ENCODE measurements at regions not wholly inside any gene's neighbourhood (a gene's known extent, or its start where the extent isn't known, plus 50 kb on each side); places are given as distances from the start of the nearest gene placed in this dataset.

- Histone ChIP-seq H3K27me3 (ENCODE audit: control insufficient read depth in 1 of 2, insufficient read depth in 2 of 2, low read length in 2 of 2) (no peaks in the 10 kb centered on the region), H3K27ac (ENCODE audit: low read depth in 2 of 2, low read length in 1 of 2) (no peak overlapping the region), H3K9me3 (ENCODE audit: control insufficient read depth in 2 of 2, insufficient read depth in 1 of 2, low read depth in 1 of 2, low read length in 1 of 2) (no peaks in the 10 kb centered on the region), H3K4me3 (ENCODE audit: low read depth in 1 of 2, low read length in 2 of 2) (no peak overlapping the region), H3K4me1 (ENCODE audit: control insufficient read depth in 2 of 2, insufficient read depth in 2 of 2, low read length in 1 of 2) (no peaks in the 10 kb centered on the region), H3K36me3 (ENCODE audit: control insufficient read depth in 2 of 2, insufficient read depth in 2 of 2, low read length in 1 of 2) (no peaks in the 10 kb centered on the region)
- 81 to 88% methylated on average over 1 of the region's 1 CpG for WGBS, 2 donors
Observed at GRCh38 chr18:73452866-73453265, 585.1 kb upstream of the NETO1 start.

DNA sequence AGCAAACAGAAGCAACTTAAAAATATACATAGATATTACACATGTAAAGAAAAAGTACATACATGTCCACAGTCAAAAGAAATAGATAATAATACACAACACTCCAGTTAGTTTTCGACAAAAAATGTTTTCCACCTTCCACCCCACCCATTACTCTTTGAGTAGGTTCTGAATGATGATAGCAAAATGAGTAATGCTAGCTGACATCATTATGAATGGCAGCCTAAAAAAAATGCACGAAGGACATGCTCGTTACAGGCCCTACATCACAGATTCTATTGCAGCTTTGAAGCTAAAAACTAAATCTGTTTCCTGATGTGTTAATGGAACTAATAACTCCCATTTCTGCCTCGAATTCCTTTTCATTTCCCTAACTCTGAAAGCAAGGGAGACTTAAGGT lies 578.7 kb upstream of the NETO1 start:
- Histone ChIP-seq H3K27ac (ENCODE audit: low read depth in 2 of 2, low read length in 1 of 2) (no peak overlapping the region), H3K9me3 (ENCODE audit: control insufficient read depth in 2 of 2, insufficient read depth in 1 of 2, low read depth in 1 of 2, low read length in 1 of 2) (peaks cover 0 to 3% of the 10 kb centered on the region in 2 donors), H3K4me1 (ENCODE audit: control insufficient read depth in 2 of 2, insufficient read depth in 2 of 2, low read length in 1 of 2) (no peaks in the 10 kb centered on the region), H3K27me3 (ENCODE audit: control insufficient read depth in 1 of 2, insufficient read depth in 2 of 2, low read length in 2 of 2) (no peaks in the 10 kb centered on the region), H3K36me3 (ENCODE audit: control insufficient read depth in 2 of 2, insufficient read depth in 2 of 2, low read length in 1 of 2) (no peaks in the 10 kb centered on the region), H3K4me3 (ENCODE audit: low read depth in 1 of 2, low read length in 2 of 2) (no peak overlapping the region)
- WGBS, 2 donors, result 63 to 71% methylated on average over 4 of the region's 4 CpGs

GRCh38 chr18:73431620-73432019 lies 563.8 kb upstream of the NETO1 start:
- Histone ChIP-seq H3K4me1 (ENCODE audit: control insufficient read depth in 2 of 2, insufficient read depth in 2 of 2, low read length in 1 of 2) (no peaks in the 10 kb centered on the region), H3K27ac (ENCODE audit: low read depth in 2 of 2, low read length in 1 of 2) (no peak overlapping the region), H3K4me3 (ENCODE audit: low read depth in 1 of 2, low read length in 2 of 2) (no peak overlapping the region), H3K36me3 (ENCODE audit: control insufficient read depth in 2 of 2, insufficient read depth in 2 of 2, low read length in 1 of 2) (no peaks in the 10 kb centered on the region), H3K9me3 (ENCODE audit: control insufficient read depth in 2 of 2, insufficient read depth in 1 of 2, low read depth in 1 of 2, low read length in 1 of 2) (peaks cover 0 to 3% of the 10 kb centered on the region in 2 donors), H3K27me3 (ENCODE audit: control insufficient read depth in 1 of 2, insufficient read depth in 2 of 2, low read length in 2 of 2) (no peaks in the 10 kb centered on the region)
- WGBS, 2 donors, result 33 to 37% methylated on average over 1 of the region's 1 CpG

GRCh38 chr18:73421010-73421409 lies 553.2 kb upstream of the NETO1 start:
- Histone ChIP-seq H3K9me3 (ENCODE audit: control insufficient read depth in 2 of 2, insufficient read depth in 1 of 2, low read depth in 1 of 2, low read length in 1 of 2) (peaks cover 0 to 3% of the 10 kb centered on the region in 2 donors), H3K4me3 (ENCODE audit: low read depth in 1 of 2, low read length in 2 of 2) (no peak overlapping the region), H3K36me3 (ENCODE audit: control insufficient read depth in 2 of 2, insufficient read depth in 2 of 2, low read length in 1 of 2) (no peaks in the 10 kb centered on the region), H3K4me1 (ENCODE audit: control insufficient read depth in 2 of 2, insufficient read depth in 2 of 2, low read length in 1 of 2) (no peaks in the 10 kb centered on the region), H3K27me3 (ENCODE audit: control insufficient read depth in 1 of 2, insufficient read depth in 2 of 2, low read length in 2 of 2) (no peaks in the 10 kb centered on the region), H3K27ac (ENCODE audit: low read depth in 2 of 2, low read length in 1 of 2) (no peak overlapping the region)

DNA sequence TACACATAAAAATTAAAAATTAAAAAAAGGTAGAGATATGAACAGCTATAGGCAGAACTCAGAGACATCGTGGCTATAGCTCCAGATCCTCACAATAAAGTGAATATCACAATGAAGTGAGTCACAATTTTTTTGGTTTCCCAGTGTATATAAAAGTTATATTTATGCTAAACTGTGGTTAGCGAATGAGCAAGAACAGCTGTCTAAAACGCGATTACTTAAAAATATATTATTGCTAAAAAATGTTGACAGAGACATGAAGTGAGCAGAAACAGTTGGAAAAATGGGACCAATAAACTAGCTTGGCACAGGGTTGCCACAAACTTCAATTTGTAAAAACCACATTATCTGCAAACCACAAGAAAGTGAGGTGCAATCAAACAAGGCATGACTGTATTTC lies 551.7 kb upstream of the NETO1 start:
- Histone ChIP-seq H3K36me3 (ENCODE audit: control insufficient read depth in 2 of 2, insufficient read depth in 2 of 2, low read length in 1 of 2) (no peaks in the 10 kb centered on the region), H3K27me3 (ENCODE audit: control insufficient read depth in 1 of 2, insufficient read depth in 2 of 2, low read length in 2 of 2) (no peaks in the 10 kb centered on the region), H3K4me1 (ENCODE audit: control insufficient read depth in 2 of 2, insufficient read depth in 2 of 2, low read length in 1 of 2) (no peaks in the 10 kb centered on the region), H3K9me3 (ENCODE audit: control insufficient read depth in 2 of 2, insufficient read depth in 1 of 2, low read depth in 1 of 2, low read length in 1 of 2) (peaks cover 0 to 3% of the 10 kb centered on the region in 2 donors), H3K4me3 (ENCODE audit: low read depth in 1 of 2, low read length in 2 of 2) (no peak overlapping the region), H3K27ac (ENCODE audit: low read depth in 2 of 2, low read length in 1 of 2) (no peak overlapping the region)
- 72% methylated on average over 4 of the region's 4 CpGs for WGBS, 2 donors

- Histone ChIP-seq H3K27ac (ENCODE audit: low read depth in 2 of 2, low read length in 1 of 2) (no peak overlapping the region), H3K27me3 (ENCODE audit: control insufficient read depth in 1 of 2, insufficient read depth in 2 of 2, low read length in 2 of 2) (no peaks in the 10 kb centered on the region), H3K9me3 (ENCODE audit: control insufficient read depth in 2 of 2, insufficient read depth in 1 of 2, low read depth in 1 of 2, low read length in 1 of 2) (peaks cover 0 to 3% of the 10 kb centered on the region in 2 donors), H3K36me3 (ENCODE audit: control insufficient read depth in 2 of 2, insufficient read depth in 2 of 2, low read length in 1 of 2) (no peaks in the 10 kb centered on the region), H3K4me3 (ENCODE audit: low read depth in 1 of 2, low read length in 2 of 2) (no peak overlapping the region), H3K4me1 (ENCODE audit: control insufficient read depth in 2 of 2, insufficient read depth in 2 of 2, low read length in 1 of 2) (no peaks in the 10 kb centered on the region)
- 75 to 81% methylated on average over 4 of the region's 4 CpGs for WGBS, 2 donors
Observed at GRCh38 chr18:73414598-73414997, 546.8 kb upstream of the NETO1 start.

GRCh38 chr18:73414069-73414468 lies 546.3 kb upstream of the NETO1 start:
- H3K27ac ChIP-seq (ENCODE audit: low read depth in 2 of 2, low read length in 1 of 2), result no peak overlapping the region
- no peak overlapping the region for H3K4me3 ChIP-seq (ENCODE audit: low read depth in 1 of 2, low read length in 2 of 2)
- H3K36me3 ChIP-seq (ENCODE audit: control insufficient read depth in 2 of 2, insufficient read depth in 2 of 2, low read length in 1 of 2), result no peaks in the 10 kb centered on the region
- no peaks in the 10 kb centered on the region for H3K4me1 ChIP-seq (ENCODE audit: control insufficient read depth in 2 of 2, insufficient read depth in 2 of 2, low read length in 1 of 2)
- no peaks in the 10 kb centered on the region for H3K27me3 ChIP-seq (ENCODE audit: control insufficient read depth in 1 of 2, insufficient read depth in 2 of 2, low read length in 2 of 2)
- whole genome bisulfite sequencing, 2 donors, result 96 to 97% methylated on average over 1 of the region's 1 CpG
- peaks cover 0 to 3% of the 10 kb centered on the region in 2 donors for H3K9me3 ChIP-seq (ENCODE audit: control insufficient read depth in 2 of 2, insufficient read depth in 1 of 2, low read depth in 1 of 2, low read length in 1 of 2)

GRCh38 chr18:73409242-73409641 lies 541.5 kb upstream of the NETO1 start:
- Histone ChIP-seq H3K27ac (ENCODE audit: low read depth in 2 of 2, low read length in 1 of 2) (no peak overlapping the region), H3K4me1 (ENCODE audit: control insufficient read depth in 2 of 2, insufficient read depth in 2 of 2, low read length in 1 of 2) (no peaks in the 10 kb centered on the region), H3K4me3 (ENCODE audit: low read depth in 1 of 2, low read length in 2 of 2) (no peak overlapping the region), H3K27me3 (ENCODE audit: control insufficient read depth in 1 of 2, insufficient read depth in 2 of 2, low read length in 2 of 2) (no peaks in the 10 kb centered on the region), H3K9me3 (ENCODE audit: control insufficient read depth in 2 of 2, insufficient read depth in 1 of 2, low read depth in 1 of 2, low read length in 1 of 2) (no peaks in the 10 kb centered on the region), H3K36me3 (ENCODE audit: control insufficient read depth in 2 of 2, insufficient read depth in 2 of 2, low read length in 1 of 2) (no peaks in the 10 kb centered on the region)
- 55 to 56% methylated on average over 4 of the region's 4 CpGs for WGBS, 2 donors

- WGBS, 2 donors, result 57% methylated on average over 5 of the region's 5 CpGs
- Histone ChIP-seq H3K27ac (ENCODE audit: low read depth in 2 of 2, low read length in 1 of 2) (no peak overlapping the region), H3K4me1 (ENCODE audit: control insufficient read depth in 2 of 2, insufficient read depth in 2 of 2, low read length in 1 of 2) (no peaks in the 10 kb centered on the region), H3K36me3 (ENCODE audit: control insufficient read depth in 2 of 2, insufficient read depth in 2 of 2, low read length in 1 of 2) (no peaks in the 10 kb centered on the region), H3K4me3 (ENCODE audit: low read depth in 1 of 2, low read length in 2 of 2) (no peak overlapping the region), H3K27me3 (ENCODE audit: control insufficient read depth in 1 of 2, insufficient read depth in 2 of 2, low read length in 2 of 2) (no peaks in the 10 kb centered on the region), H3K9me3 (ENCODE audit: control insufficient read depth in 2 of 2, insufficient read depth in 1 of 2, low read depth in 1 of 2, low read length in 1 of 2) (no peaks in the 10 kb centered on the region)
Observed at GRCh38 chr18:73408469-73408868, 540.7 kb upstream of the NETO1 start.

DNA sequence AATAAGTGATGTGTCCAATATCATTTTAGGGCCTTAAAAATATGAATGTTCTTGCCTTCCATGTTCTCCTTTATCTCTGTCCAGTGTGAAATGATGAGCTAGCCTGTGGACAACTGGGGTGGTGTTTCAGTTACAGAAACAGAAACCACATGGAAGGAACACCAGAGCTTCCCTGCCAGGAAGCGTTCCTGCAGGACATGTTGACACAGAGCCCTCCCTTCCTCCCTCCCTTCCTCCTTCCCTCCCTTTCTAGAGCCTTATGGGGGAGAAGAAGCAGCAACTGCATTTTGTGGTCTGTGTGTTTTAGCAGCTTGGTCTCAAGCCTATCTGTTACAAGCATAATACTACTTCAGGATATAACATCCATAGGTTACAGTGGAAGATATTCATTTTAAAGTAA lies 539.7 kb upstream of the NETO1 start:
- H3K27ac ChIP-seq (ENCODE audit: low read depth in 2 of 2, low read length in 1 of 2), result no peak overlapping the region
- no peak overlapping the region for H3K4me3 ChIP-seq (ENCODE audit: low read depth in 1 of 2, low read length in 2 of 2)
- H3K27me3 ChIP-seq (ENCODE audit: control insufficient read depth in 1 of 2, insufficient read depth in 2 of 2, low read length in 2 of 2), result no peaks in the 10 kb centered on the region
- WGBS, 2 donors, result 18 to 21% methylated on average over 1 of the region's 1 CpG
- H3K36me3 ChIP-seq (ENCODE audit: control insufficient read depth in 2 of 2, insufficient read depth in 2 of 2, low read length in 1 of 2), result no peaks in the 10 kb centered on the region
- H3K9me3 ChIP-seq (ENCODE audit: control insufficient read depth in 2 of 2, insufficient read depth in 1 of 2, low read depth in 1 of 2, low read length in 1 of 2), result no peaks in the 10 kb centered on the region
- no peaks in the 10 kb centered on the region for H3K4me1 ChIP-seq (ENCODE audit: control insufficient read depth in 2 of 2, insufficient read depth in 2 of 2, low read length in 1 of 2)
